ENCODE measurements at regions not wholly inside any gene's neighbourhood (a gene's known extent, or its start where the extent isn't known, plus 50 kb on each side); places are given as distances from the start of the nearest gene placed in this dataset.

DNA sequence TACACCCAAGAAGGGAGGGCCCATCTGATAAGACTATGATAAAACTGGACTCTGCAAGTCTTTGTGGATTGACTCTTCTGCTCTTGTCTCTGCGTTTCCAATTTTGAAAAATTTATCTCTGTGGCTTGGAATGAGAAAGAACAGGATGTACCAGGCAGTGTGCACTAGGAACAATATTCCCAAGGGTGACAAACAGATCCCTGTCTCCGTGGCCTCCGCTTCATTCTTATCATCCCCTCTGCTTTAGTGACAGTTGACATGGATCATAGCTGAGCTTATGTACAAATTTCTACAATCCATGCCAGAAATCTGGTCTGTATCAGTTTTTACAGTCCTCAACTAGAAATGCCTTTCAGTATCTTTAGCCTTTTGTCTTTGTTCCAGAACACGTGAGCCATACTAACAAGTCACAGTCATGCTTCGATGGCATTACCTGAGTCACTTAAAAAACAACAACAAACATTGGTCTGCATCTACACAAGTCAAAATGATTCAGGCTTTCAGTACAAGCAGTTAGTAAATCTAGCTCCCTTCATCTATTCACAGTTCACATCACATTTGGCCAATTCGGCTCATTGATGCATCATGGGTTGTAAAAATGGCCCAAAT, 393.6 kb upstream of the CELF2 start:
- DNase-seq (ENCODE audit: low spot score), result no peak

DNA sequence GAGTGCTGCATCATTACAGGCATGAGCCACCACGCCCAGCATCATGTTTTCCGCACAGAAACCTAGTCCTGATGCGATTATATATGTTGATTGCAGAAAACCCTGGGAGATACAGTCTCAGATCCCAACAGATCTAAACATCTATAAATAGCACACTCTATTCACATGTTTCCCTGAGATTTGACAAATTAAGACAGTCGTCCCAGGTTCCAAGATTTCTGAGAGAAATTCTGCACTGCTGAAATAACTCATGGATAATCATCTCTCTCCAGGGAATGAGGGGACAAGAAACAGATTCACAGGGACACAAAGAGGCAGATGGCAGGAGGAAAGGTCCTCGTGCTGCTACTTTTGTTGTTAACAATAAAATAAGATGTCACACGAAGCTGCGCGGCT, 393.1 kb upstream of the CELF2 start:
- no peaks in the 10 kb centered on the region for H3K4me1 ChIP-seq (ENCODE audit: insufficient read depth, poor library complexity, severe bottlenecking)
- H3K9me3 ChIP-seq (ENCODE audit: severe bottlenecking), result no peaks in the 10 kb centered on the region
- no peak overlapping the region for H3K4me3 ChIP-seq (ENCODE audit: severe bottlenecking)
- DNase-seq (ENCODE audit: low spot score) (no peak), ATAC-seq (ENCODE audit: low read depth) (no peak)
- H3K36me3 ChIP-seq (ENCODE audit: low read depth), result no peaks in the 10 kb centered on the region
- H3K27ac ChIP-seq (ENCODE audit: poor library complexity, severe bottlenecking), result no peak overlapping the region
- TF ChIP-seq, protein P1, sequence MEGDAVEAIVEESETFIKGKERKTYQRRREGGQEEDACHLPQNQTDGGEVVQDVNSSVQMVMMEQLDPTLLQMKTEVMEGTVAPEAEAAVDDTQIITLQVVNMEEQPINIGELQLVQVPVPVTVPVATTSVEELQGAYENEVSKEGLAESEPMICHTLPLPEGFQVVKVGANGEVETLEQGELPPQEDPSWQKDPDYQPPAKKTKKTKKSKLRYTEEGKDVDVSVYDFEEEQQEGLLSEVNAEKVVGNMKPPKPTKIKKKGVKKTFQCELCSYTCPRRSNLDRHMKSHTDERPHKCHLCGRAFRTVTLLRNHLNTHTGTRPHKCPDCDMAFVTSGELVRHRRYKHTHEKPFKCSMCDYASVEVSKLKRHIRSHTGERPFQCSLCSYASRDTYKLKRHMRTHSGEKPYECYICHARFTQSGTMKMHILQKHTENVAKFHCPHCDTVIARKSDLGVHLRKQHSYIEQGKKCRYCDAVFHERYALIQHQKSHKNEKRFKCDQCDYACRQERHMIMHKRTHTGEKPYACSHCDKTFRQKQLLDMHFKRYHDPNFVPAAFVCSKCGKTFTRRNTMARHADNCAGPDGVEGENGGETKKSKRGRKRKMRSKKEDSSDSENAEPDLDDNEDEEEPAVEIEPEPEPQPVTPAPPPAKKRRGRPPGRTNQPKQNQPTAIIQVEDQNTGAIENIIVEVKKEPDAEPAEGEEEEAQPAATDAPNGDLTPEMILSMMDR (IDR thresholded peaks at IDR 0.05; ENCODE audit: poor library complexity, severe bottlenecking), result no peak
- H3K27me3 ChIP-seq (ENCODE audit: insufficient read depth, poor library complexity, severe bottlenecking), result no peaks in the 10 kb centered on the region

More for the DNA sequence above, 393.6 kb upstream of the CELF2 start:
- no peak overlapping the region for H3K4me3 ChIP-seq (ENCODE audit: severe bottlenecking)
- ATAC-seq (ENCODE audit: low read depth), result no peak
- H3K9me3 ChIP-seq (ENCODE audit: severe bottlenecking), result no peaks in the 10 kb centered on the region
- no peaks in the 10 kb centered on the region for H3K4me1 ChIP-seq (ENCODE audit: insufficient read depth, poor library complexity, severe bottlenecking)
- H3K27me3 ChIP-seq (ENCODE audit: insufficient read depth, poor library complexity, severe bottlenecking), result no peaks in the 10 kb centered on the region
- no peaks in the 10 kb centered on the region for H3K36me3 ChIP-seq (ENCODE audit: low read depth)
- no peak overlapping the region for H3K27ac ChIP-seq (ENCODE audit: poor library complexity, severe bottlenecking)
- TF ChIP-seq, protein P1 (IDR thresholded peaks at IDR 0.05; ENCODE audit: poor library complexity, severe bottlenecking), result no peak

DNA sequence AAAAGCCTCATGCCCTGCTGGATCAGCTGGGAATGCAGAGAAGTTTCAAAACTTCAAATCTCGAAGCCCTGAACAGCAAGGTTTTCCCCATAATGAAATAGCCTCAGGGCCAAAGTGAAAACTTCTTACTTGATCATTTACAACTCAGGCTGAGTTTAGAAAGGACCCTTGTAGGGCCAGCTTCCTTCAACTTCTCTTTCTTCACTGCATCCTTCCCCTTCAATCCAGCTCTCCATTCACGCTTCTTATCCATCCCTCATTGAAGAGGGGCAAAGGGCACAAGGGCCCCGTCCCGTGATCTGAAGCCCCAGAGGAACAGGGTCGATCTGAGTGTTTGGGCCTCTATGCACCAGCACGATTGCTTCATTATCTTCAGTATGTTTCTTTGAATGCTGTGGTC, 392.2 kb upstream of the CELF2 start:
- Histone ChIP-seq H3K27ac (ENCODE audit: poor library complexity, severe bottlenecking) (no peak overlapping the region), H3K9me3 (ENCODE audit: severe bottlenecking) (no peaks in the 10 kb centered on the region), H3K4me1 (ENCODE audit: insufficient read depth, poor library complexity, severe bottlenecking) (no peaks in the 10 kb centered on the region), H3K27me3 (ENCODE audit: insufficient read depth, poor library complexity, severe bottlenecking) (no peaks in the 10 kb centered on the region), H3K4me3 (ENCODE audit: severe bottlenecking) (no peak overlapping the region), H3K36me3 (ENCODE audit: low read depth) (no peaks in the 10 kb centered on the region)
- TF ChIP-seq, protein P1 (IDR thresholded peaks at IDR 0.05; ENCODE audit: poor library complexity, severe bottlenecking), result no peak
- no peak for DNase-seq (ENCODE audit: low spot score)
- ATAC-seq (ENCODE audit: low read depth), result no peak

DNA sequence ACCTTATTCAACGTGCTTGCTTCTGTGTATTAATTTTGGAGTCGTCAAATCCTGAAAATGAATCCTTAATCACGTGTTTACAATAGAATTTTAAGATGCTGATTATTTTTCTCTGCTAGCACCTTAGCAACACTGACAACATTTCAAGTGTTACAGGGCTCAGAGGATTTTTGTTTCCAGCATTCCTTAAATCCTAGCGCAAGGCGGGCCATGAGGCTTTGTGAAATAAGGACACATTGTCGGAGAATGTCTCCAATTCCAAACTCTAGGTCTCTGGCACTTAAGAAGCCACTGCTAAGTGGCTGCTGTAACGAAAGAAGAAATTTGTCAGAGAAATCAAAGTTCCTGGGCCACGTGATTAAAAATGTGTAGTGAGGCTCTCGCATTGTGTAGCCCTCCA, 390.9 kb upstream of the CELF2 start:
- H3K27ac ChIP-seq (ENCODE audit: poor library complexity, severe bottlenecking), result no peak overlapping the region
- no peaks in the 10 kb centered on the region for H3K27me3 ChIP-seq (ENCODE audit: insufficient read depth, poor library complexity, severe bottlenecking)
- ATAC-seq (ENCODE audit: low read depth) (no peak), DNase-seq (ENCODE audit: low spot score) (no peak)
- TF ChIP-seq, protein P1 (IDR thresholded peaks at IDR 0.05; ENCODE audit: poor library complexity, severe bottlenecking), result no peak
- H3K9me3 ChIP-seq (ENCODE audit: severe bottlenecking), result no peaks in the 10 kb centered on the region
- no peaks in the 10 kb centered on the region for H3K4me1 ChIP-seq (ENCODE audit: insufficient read depth, poor library complexity, severe bottlenecking)
- no peak overlapping the region for H3K4me3 ChIP-seq (ENCODE audit: severe bottlenecking)
- no peaks in the 10 kb centered on the region for H3K36me3 ChIP-seq (ENCODE audit: low read depth)

DNA sequence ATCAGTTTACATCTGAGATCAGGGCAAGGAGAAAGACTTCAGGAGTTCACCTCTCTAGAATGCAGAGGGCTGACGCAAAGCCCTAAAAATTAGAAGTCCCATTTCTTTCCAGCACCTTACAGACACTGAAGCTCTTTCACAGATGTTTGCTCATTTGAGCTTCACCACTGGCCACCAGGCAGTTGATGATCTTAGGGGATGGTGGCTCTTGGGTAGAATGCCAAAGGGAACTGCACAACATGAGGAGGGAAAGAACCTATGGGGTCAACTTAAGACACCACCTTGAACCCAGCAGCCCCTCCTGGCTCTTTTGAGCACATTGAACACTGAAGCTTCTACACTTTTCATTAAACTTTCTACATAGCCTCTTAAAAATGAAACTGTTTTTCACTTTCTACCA, 390.3 kb upstream of the CELF2 start:
- TF ChIP-seq, protein P1 (IDR thresholded peaks at IDR 0.05; ENCODE audit: poor library complexity, severe bottlenecking), result no peak
- Histone ChIP-seq H3K4me3 (ENCODE audit: severe bottlenecking) (no peak overlapping the region), H3K4me1 (ENCODE audit: insufficient read depth, poor library complexity, severe bottlenecking) (no peaks in the 10 kb centered on the region), H3K9me3 (ENCODE audit: severe bottlenecking) (no peaks in the 10 kb centered on the region), H3K36me3 (ENCODE audit: low read depth) (no peaks in the 10 kb centered on the region), H3K27me3 (ENCODE audit: insufficient read depth, poor library complexity, severe bottlenecking) (no peaks in the 10 kb centered on the region), H3K27ac (ENCODE audit: poor library complexity, severe bottlenecking) (no peak overlapping the region)
- ATAC-seq (ENCODE audit: low read depth), result no peak
- DNase-seq (ENCODE audit: low spot score), result no peak

All from RWPE2 (cell line).